ENCODE measurements at regions not wholly inside any gene's neighbourhood (a gene's known extent, or its start where the extent isn't known, plus 50 kb on each side); places are given as distances from the start of the nearest gene placed in this dataset.
"Not testable (repeated sequence)": the region's sequence is repeated elsewhere in the genome, so short reads cannot be mapped to it uniquely, and the experiment has no call there.

DNA sequence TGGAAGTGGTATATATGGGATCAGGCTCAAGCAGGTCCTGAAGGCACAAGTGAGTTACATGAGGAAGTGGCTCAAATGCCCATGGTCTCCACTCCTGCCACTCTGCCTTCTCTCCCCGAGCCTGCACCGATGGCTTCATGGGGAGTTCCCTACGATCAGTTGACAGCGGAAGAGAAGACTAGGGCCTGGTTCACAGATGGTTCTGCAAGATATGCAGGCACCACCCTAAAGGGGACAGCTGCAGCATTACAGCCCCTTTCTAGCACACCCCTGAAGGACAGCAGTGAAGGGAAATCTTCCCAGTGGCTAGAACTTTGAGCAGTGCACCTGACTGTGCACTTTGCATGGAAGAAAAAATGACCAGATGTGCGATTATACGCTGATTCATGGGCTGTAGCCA is 95.3 kb downstream of the HOXA1 start:
- H3K27ac ChIP-seq, result no peak overlapping the region
- DNase-seq, result no peak
- no peaks in the 10 kb centered on the region for H3K27me3 ChIP-seq (ENCODE audit: insufficient read depth, low read depth, severe bottlenecking)
- H3K36me3 ChIP-seq, result no peaks in the 10 kb centered on the region
- H3K4me3 ChIP-seq (ENCODE audit: low read depth, low read length), result no peak overlapping the region
- H3K9me3 ChIP-seq (ENCODE audit: severe bottlenecking), result peaks cover 17% of the 10 kb centered on the region
- TF ChIP-seq, protein P1, sequence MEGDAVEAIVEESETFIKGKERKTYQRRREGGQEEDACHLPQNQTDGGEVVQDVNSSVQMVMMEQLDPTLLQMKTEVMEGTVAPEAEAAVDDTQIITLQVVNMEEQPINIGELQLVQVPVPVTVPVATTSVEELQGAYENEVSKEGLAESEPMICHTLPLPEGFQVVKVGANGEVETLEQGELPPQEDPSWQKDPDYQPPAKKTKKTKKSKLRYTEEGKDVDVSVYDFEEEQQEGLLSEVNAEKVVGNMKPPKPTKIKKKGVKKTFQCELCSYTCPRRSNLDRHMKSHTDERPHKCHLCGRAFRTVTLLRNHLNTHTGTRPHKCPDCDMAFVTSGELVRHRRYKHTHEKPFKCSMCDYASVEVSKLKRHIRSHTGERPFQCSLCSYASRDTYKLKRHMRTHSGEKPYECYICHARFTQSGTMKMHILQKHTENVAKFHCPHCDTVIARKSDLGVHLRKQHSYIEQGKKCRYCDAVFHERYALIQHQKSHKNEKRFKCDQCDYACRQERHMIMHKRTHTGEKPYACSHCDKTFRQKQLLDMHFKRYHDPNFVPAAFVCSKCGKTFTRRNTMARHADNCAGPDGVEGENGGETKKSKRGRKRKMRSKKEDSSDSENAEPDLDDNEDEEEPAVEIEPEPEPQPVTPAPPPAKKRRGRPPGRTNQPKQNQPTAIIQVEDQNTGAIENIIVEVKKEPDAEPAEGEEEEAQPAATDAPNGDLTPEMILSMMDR (IDR thresholded peaks at IDR 0.05; ENCODE audit: low read depth, low read length), result no peak

DNA sequence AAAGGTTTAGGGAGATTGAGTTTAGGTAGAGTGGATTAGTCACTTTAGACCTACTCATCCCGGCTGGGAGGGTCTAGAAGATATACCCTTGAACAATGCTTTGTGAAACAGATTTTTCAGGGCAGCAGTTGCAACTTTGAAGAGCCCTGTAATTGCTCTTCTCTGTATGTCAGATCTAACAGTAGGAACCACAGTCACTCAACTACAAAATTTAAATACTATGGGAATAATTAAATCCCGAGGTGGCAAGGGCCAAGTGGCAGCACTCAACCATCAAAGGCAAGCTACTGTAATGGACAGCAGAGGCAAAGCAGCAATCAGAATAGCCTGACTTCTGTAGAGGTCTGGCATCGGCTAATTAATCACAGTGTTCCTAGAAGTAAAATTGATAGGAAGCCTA is 97.5 kb downstream of the HOXA1 start:
- H3K36me3 ChIP-seq; H3K27me3 ChIP-seq (ENCODE audit: insufficient read depth, low read depth, severe bottlenecking); H3K27ac ChIP-seq; DNase-seq; H3K4me3 ChIP-seq (ENCODE audit: low read depth, low read length): not testable (repeated sequence)
- H3K9me3 ChIP-seq (ENCODE audit: severe bottlenecking), result peaks cover 17% of the 10 kb centered on the region

DNA sequence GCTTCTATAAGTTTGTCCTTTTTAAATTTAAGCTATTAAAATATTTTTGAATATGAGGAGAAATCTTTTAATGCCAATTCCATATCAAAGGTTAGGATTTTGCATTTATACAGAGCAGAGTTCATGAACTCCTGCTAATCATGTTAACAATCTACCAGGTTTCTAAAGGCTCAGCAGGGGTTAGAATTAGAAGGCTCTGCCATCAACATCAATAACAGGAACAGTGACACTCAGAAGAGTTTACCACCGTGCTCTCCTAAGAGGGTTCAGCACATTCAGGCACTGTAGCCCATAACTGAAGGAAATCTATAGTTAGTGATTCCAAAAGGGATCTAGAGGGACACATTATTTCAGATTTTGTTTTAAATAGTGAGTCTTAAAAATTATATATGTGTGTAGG is 100.1 kb downstream of the HOXA1 start:
- Histone ChIP-seq H3K36me3 (no peaks in the 10 kb centered on the region), H3K27me3 (ENCODE audit: insufficient read depth, low read depth, severe bottlenecking) (no peaks in the 10 kb centered on the region), H3K9me3 (ENCODE audit: severe bottlenecking) (peaks cover 17% of the 10 kb centered on the region), H3K27ac (peak overlapping the region; percentile 18; the same call in 1 of the 2 replicates), H3K4me3 (ENCODE audit: low read depth, low read length) (no peak overlapping the region)
- DNase-seq, result no peak
- TF ChIP-seq, protein P1 (IDR thresholded peaks at IDR 0.05; ENCODE audit: low read depth, low read length), result no peak

DNA sequence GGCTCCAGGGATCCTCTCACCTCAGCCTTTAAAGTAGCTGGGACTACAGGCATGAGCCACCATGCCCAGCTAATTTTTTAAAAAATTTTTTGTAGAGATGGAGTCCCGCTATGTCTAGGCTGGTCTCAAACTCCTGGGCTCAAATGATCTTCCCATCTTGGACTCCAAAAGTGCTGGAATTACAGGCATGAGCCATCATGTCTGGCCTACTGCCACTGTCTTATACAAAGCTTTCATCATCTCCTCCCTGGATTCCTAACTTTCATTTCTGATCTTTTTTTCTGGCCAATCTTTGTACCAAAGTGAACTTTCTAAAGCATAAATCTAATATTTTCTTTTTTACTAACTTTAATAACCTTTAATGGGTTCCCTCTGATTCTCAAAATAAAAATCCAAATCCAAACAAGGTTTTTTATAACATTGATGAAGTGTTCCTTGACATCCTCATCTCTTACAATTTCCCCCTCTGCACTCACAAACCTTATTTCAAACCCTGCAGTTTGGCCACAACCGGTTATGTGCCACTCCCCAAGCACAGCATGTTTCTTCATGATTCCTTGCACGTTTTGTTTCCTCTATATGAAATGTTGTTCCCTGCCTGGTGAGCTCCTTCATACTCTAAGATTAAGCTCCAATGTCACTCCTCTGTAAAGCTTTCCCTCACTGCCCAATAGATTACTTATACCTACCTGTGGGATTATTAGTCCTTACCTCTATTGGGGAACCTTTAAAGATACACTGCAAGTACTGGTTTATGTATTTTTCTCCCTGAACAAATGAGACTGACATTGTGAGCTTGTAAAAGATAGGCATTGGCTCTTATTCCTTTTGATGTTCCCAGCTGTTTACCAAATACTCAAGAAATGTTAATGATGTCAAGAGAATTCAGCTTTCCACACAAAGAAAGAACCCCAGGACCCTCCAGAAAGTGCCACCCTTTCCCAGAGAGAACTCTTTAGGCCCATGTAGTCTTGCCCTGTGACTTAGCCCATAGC is 101.7 kb downstream of the HOXA1 start:
- H3K27ac ChIP-seq, result no peak overlapping the region
- H3K9me3 ChIP-seq (ENCODE audit: severe bottlenecking), result peaks cover 17% of the 10 kb centered on the region
- H3K27me3 ChIP-seq (ENCODE audit: insufficient read depth, low read depth, severe bottlenecking), result no peaks in the 10 kb centered on the region
- DNase-seq, result no peak
- TF ChIP-seq, protein P1 (IDR thresholded peaks at IDR 0.05; ENCODE audit: low read depth, low read length), result no peak
- no peak overlapping the region for H3K4me3 ChIP-seq (ENCODE audit: low read depth, low read length)
- no peaks in the 10 kb centered on the region for H3K36me3 ChIP-seq

DNA sequence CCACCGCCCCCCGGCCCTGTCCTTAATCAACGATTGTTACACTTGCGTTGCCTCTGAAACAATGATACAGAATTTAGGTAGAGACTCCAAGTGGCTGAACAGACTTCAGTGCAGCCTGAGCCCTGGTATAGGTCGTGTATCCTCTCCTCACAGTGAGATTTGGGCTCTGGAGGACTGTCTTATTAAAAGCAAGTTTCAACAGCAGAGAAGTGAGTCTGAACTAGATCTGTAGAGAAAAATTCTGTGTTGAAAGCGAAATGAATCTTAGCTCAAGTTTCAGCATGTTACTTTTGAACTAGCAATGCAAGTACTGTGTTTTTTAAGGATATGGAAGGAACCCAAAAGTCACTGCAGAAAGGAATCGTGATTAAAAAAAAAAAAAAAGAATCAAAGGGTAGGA is 103.1 kb downstream of the HOXA1 start:
- Histone ChIP-seq H3K36me3 (no peaks in the 10 kb centered on the region), H3K27me3 (ENCODE audit: insufficient read depth, low read depth, severe bottlenecking) (no peaks in the 10 kb centered on the region)
- DNase-seq, result no peak

DNA sequence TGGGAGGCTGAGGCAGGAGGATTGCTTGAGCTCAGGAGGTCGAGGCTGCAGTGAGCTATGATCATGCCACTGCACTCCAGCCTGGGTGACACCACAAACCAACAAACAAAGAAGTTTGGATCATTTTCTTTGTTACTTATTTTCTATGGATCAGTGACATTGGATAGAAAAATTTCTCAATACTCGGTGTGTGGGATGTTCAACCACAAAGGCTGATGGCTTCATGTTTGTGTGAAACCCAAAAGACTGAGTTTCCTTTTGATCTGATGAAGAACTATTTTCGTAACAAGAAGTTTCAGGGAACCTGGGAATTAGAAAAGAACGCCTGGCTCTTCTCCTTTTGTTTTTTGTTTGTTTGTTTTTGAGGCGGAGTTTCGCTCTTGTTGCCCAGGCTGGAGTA is 104.0 kb downstream of the HOXA1 start:
- H3K36me3 ChIP-seq, result no peaks in the 10 kb centered on the region
- DNase-seq, result no peak
- no peak overlapping the region for H3K27ac ChIP-seq
- TF ChIP-seq, protein P1 (IDR thresholded peaks at IDR 0.05; ENCODE audit: low read depth, low read length), result no peak
- H3K4me3 ChIP-seq (ENCODE audit: low read depth, low read length), result no peak overlapping the region
- no peaks in the 10 kb centered on the region for H3K27me3 ChIP-seq (ENCODE audit: insufficient read depth, low read depth, severe bottlenecking)
- H3K9me3 ChIP-seq (ENCODE audit: severe bottlenecking), result no peaks in the 10 kb centered on the region

More for the DNA sequence above, 103.1 kb downstream of the HOXA1 start:
- Histone ChIP-seq H3K27ac (no peak overlapping the region), H3K9me3 (ENCODE audit: severe bottlenecking) (peaks cover 5% of the 10 kb centered on the region), H3K4me3 (ENCODE audit: low read depth, low read length) (no peak overlapping the region)
- TF ChIP-seq, protein P1 (IDR thresholded peaks at IDR 0.05; ENCODE audit: low read depth, low read length), result no peak
